SJSA1 (cell line): ENCODE measurements at regions not wholly inside any gene's neighbourhood (a gene's known extent, or its start where the extent isn't known, plus 50 kb on each side); places are given as distances from the start of the nearest gene placed in this dataset.
A peak's percentile ranks its signal among the peaks of the same experiment; 100 is the strongest.

ENCODE experiments used
- DNase-seq, 2 experiments: peaks; one replicate each; pipeline ENCODE4 v3.0.0-alpha.2; 2015 to 2020; ENCODE audit warnings: low spot score in 2 of 2, low read depth in 1 of 2
- H3K27ac ChIP-seq: fragments of 250-450 bp; sonication (Bioruptor Pico); 2 replicates; pipeline ENCODE4 v1.5.1; 2020; ENCODE audit warnings: mild to moderate bottlenecking, moderate library complexity
- H3K27me3 ChIP-seq: fragments of 250-450 bp; sonication (Bioruptor Pico); replicated peaks from 2 replicates; pipeline ENCODE4 v1.5.1; 2020; ENCODE audit warnings: mild to moderate bottlenecking, moderate library complexity
- H3K36me3 ChIP-seq: fragments of 250-450 bp; sonication (Bioruptor Pico); 2 replicates; pipeline ENCODE4 v1.5.1; 2020; ENCODE audit warnings: mild to moderate bottlenecking
- H3K4me1 ChIP-seq: fragments of 250-450 bp; sonication (Bioruptor Pico); replicated peaks from 2 replicates; pipeline ENCODE4 v1.6.1; 2021; ENCODE audit warnings: mild to moderate bottlenecking
- H3K4me3 ChIP-seq: fragments of 250-450 bp; sonication (Bioruptor Pico); 2 replicates; pipeline ENCODE4 v1.5.1; 2020; ENCODE audit warnings: mild to moderate bottlenecking
- H3K9me3 ChIP-seq: fragments of 250-450 bp; sonication (Bioruptor Pico); replicated peaks from 2 replicates; pipeline ENCODE4 v1.5.1; 2020; ENCODE audit warnings: mild to moderate bottlenecking

GRCh38 chr5:145708169-145708568, 127.0 kb downstream of the PRELID2 start:
- no peak for DNase-seq
- no peaks in the 10 kb centered on the region for H3K4me1 ChIP-seq
- H3K4me3 ChIP-seq, result no peak overlapping the region
- no peaks in the 10 kb centered on the region for H3K27me3 ChIP-seq
- no peaks in the 10 kb centered on the region for H3K9me3 ChIP-seq
- H3K27ac ChIP-seq, result no peak overlapping the region
- no peaks in the 10 kb centered on the region for H3K36me3 ChIP-seq

GRCh38 chr5:145704724-145705123, 130.4 kb downstream of the PRELID2 start:
- Histone ChIP-seq H3K27me3 (no peaks in the 10 kb centered on the region), H3K36me3 (no peaks in the 10 kb centered on the region), H3K4me1 (no peaks in the 10 kb centered on the region), H3K9me3 (no peaks in the 10 kb centered on the region), H3K4me3 (no peak overlapping the region), H3K27ac (no peak overlapping the region)
- DNase-seq, result no peak

- H3K4me1 ChIP-seq, result no peaks in the 10 kb centered on the region
- no peak overlapping the region for H3K4me3 ChIP-seq
- no peaks in the 10 kb centered on the region for H3K27me3 ChIP-seq
- no peaks in the 10 kb centered on the region for H3K9me3 ChIP-seq
- H3K27ac ChIP-seq, result no peak overlapping the region
- DNase-seq, result no peak
- H3K36me3 ChIP-seq, result no peaks in the 10 kb centered on the region
These were observed 131.3 kb downstream of the PRELID2 start for GRCh38 chr5:145703856-145704255.

GRCh38 chr5:145701404-145701803, 133.7 kb downstream of the PRELID2 start:
- Histone ChIP-seq H3K27me3 (no peaks in the 10 kb centered on the region), H3K4me1 (no peaks in the 10 kb centered on the region), H3K9me3 (no peaks in the 10 kb centered on the region), H3K4me3 (no peak overlapping the region), H3K27ac (no peak overlapping the region), H3K36me3 (no peaks in the 10 kb centered on the region)
- no peak for DNase-seq

- no peak for DNase-seq
- Histone ChIP-seq H3K4me1 (no peaks in the 10 kb centered on the region), H3K27me3 (no peaks in the 10 kb centered on the region), H3K36me3 (no peaks in the 10 kb centered on the region), H3K27ac (no peak overlapping the region), H3K4me3 (no peak overlapping the region), H3K9me3 (no peaks in the 10 kb centered on the region)
These were observed 135.3 kb downstream of the PRELID2 start for GRCh38 chr5:145699846-145700245.

GRCh38 chr5:145697251-145697990, 137.7 kb downstream of the PRELID2 start:
- H3K9me3 ChIP-seq, result no peaks in the 10 kb centered on the region
- no peaks in the 10 kb centered on the region for H3K36me3 ChIP-seq
- no peak overlapping the region for H3K27ac ChIP-seq
- DNase-seq, result peak; percentile 53 to 60
- no peak overlapping the region for H3K4me3 ChIP-seq
- no peaks in the 10 kb centered on the region for H3K4me1 ChIP-seq
- H3K27me3 ChIP-seq, result no peaks in the 10 kb centered on the region

GRCh38 chr5:145689235-145689634, 145.9 kb downstream of the PRELID2 start:
- H3K9me3 ChIP-seq, result no peaks in the 10 kb centered on the region
- H3K27ac ChIP-seq, result no peak overlapping the region
- no peak for DNase-seq
- no peaks in the 10 kb centered on the region for H3K27me3 ChIP-seq
- H3K4me3 ChIP-seq, result no peak overlapping the region
- H3K36me3 ChIP-seq, result no peaks in the 10 kb centered on the region
- H3K4me1 ChIP-seq, result no peaks in the 10 kb centered on the region

- Histone ChIP-seq H3K4me3 (no peak overlapping the region), H3K9me3 (no peaks in the 10 kb centered on the region), H3K27me3 (no peaks in the 10 kb centered on the region), H3K36me3 (no peaks in the 10 kb centered on the region), H3K27ac (no peak overlapping the region), H3K4me1 (no peaks in the 10 kb centered on the region)
- no peak for DNase-seq
These were observed 147.2 kb downstream of the PRELID2 start for GRCh38 chr5:145687943-145688342.

GRCh38 chr5:145685417-145685816, 149.7 kb downstream of the PRELID2 start:
- H3K4me1 ChIP-seq, result no peaks in the 10 kb centered on the region
- DNase-seq, result no peak
- no peaks in the 10 kb centered on the region for H3K27me3 ChIP-seq
- no peaks in the 10 kb centered on the region for H3K9me3 ChIP-seq
- no peak overlapping the region for H3K27ac ChIP-seq
- no peaks in the 10 kb centered on the region for H3K36me3 ChIP-seq
- no peak overlapping the region for H3K4me3 ChIP-seq

- no peaks in the 10 kb centered on the region for H3K36me3 ChIP-seq
- H3K9me3 ChIP-seq, result no peaks in the 10 kb centered on the region
- H3K4me3 ChIP-seq, result no peak overlapping the region
- H3K4me1 ChIP-seq, result no peaks in the 10 kb centered on the region
- no peaks in the 10 kb centered on the region for H3K27me3 ChIP-seq
- DNase-seq, result no peak
- no peak overlapping the region for H3K27ac ChIP-seq
These were observed 151.7 kb downstream of the PRELID2 start for GRCh38 chr5:145683431-145683830.

GRCh38 chr5:145682197-145682899, 152.8 kb downstream of the PRELID2 start:
- DNase-seq, result no peak
- H3K9me3 ChIP-seq, result no peaks in the 10 kb centered on the region
- no peak overlapping the region for H3K4me3 ChIP-seq
- H3K27ac ChIP-seq, result no peak overlapping the region
- no peaks in the 10 kb centered on the region for H3K36me3 ChIP-seq
- no peaks in the 10 kb centered on the region for H3K4me1 ChIP-seq
- H3K27me3 ChIP-seq, result no peaks in the 10 kb centered on the region

GRCh38 chr5:145681686-145682085, 153.5 kb downstream of the PRELID2 start:
- H3K27ac ChIP-seq, result no peak overlapping the region
- no peaks in the 10 kb centered on the region for H3K36me3 ChIP-seq
- H3K9me3 ChIP-seq, result no peaks in the 10 kb centered on the region
- no peaks in the 10 kb centered on the region for H3K27me3 ChIP-seq
- peak; percentile 62 to 65 for DNase-seq
- H3K4me1 ChIP-seq, result no peaks in the 10 kb centered on the region
- no peak overlapping the region for H3K4me3 ChIP-seq

GRCh38 chr5:145681216-145681615, 153.9 kb downstream of the PRELID2 start:
- Histone ChIP-seq H3K4me3 (no peak overlapping the region), H3K27me3 (no peaks in the 10 kb centered on the region), H3K27ac (no peak overlapping the region), H3K9me3 (no peaks in the 10 kb centered on the region), H3K4me1 (no peaks in the 10 kb centered on the region), H3K36me3 (no peaks in the 10 kb centered on the region)
- DNase-seq, result no peak

GRCh38 chr5:145680767-145681166, 154.4 kb downstream of the PRELID2 start:
- Histone ChIP-seq H3K36me3 (no peaks in the 10 kb centered on the region), H3K9me3 (no peaks in the 10 kb centered on the region), H3K27me3 (no peaks in the 10 kb centered on the region), H3K4me1 (no peaks in the 10 kb centered on the region), H3K4me3 (no peak overlapping the region), H3K27ac (no peak overlapping the region)
- DNase-seq, result no peak
